ENCODE measurements at regions not wholly inside any gene's neighbourhood (a gene's known extent, or its start where the extent isn't known, plus 50 kb on each side); places are given as distances from the start of the nearest gene placed in this dataset.

DNA sequence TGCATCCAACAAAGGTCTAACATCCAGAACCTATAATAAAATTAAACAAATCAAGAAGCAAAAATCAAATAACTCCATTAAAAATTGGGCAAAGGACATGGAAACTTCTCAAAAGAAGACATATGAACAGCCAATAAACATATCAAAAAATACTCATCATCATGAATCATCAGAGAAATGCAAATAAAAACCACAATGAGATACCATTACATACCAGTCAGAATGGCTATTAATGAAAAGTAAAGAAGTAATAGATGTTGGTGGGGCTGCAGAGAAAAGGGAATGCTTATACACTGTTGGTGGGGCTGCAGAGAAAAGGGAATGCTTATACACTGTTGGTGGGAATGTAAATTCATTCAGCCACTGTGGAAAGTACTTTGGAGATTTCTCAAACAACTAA, 465.8 kb downstream of the ZIC3 start:
- TF ChIP-seq, protein P1, sequence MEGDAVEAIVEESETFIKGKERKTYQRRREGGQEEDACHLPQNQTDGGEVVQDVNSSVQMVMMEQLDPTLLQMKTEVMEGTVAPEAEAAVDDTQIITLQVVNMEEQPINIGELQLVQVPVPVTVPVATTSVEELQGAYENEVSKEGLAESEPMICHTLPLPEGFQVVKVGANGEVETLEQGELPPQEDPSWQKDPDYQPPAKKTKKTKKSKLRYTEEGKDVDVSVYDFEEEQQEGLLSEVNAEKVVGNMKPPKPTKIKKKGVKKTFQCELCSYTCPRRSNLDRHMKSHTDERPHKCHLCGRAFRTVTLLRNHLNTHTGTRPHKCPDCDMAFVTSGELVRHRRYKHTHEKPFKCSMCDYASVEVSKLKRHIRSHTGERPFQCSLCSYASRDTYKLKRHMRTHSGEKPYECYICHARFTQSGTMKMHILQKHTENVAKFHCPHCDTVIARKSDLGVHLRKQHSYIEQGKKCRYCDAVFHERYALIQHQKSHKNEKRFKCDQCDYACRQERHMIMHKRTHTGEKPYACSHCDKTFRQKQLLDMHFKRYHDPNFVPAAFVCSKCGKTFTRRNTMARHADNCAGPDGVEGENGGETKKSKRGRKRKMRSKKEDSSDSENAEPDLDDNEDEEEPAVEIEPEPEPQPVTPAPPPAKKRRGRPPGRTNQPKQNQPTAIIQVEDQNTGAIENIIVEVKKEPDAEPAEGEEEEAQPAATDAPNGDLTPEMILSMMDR (IDR thresholded peaks at IDR 0.05), result no peak
- no peak for TF ChIP-seq POLR2A (IDR thresholded peaks at IDR 0.05)
